HG02938 (cell line): ENCODE measurements at regions not wholly inside any gene's neighbourhood (a gene's known extent, or its start where the extent isn't known, plus 50 kb on each side); places are given as distances from the start of the nearest gene placed in this dataset.
"Not testable (repeated sequence)": the region's sequence is repeated elsewhere in the genome, so short reads cannot be mapped to it uniquely, and the experiment has no call there.

Source experiments
- ATAC-seq: cut with Tn5 transposase; IDR thresholded peaks from one replicate; pipeline ENCODE4 v1.9.1; 2021; ENCODE audit warnings: mild to moderate bottlenecking, moderate library complexity; ENCODE audit not compliant: unreplicated experiment

DNA sequence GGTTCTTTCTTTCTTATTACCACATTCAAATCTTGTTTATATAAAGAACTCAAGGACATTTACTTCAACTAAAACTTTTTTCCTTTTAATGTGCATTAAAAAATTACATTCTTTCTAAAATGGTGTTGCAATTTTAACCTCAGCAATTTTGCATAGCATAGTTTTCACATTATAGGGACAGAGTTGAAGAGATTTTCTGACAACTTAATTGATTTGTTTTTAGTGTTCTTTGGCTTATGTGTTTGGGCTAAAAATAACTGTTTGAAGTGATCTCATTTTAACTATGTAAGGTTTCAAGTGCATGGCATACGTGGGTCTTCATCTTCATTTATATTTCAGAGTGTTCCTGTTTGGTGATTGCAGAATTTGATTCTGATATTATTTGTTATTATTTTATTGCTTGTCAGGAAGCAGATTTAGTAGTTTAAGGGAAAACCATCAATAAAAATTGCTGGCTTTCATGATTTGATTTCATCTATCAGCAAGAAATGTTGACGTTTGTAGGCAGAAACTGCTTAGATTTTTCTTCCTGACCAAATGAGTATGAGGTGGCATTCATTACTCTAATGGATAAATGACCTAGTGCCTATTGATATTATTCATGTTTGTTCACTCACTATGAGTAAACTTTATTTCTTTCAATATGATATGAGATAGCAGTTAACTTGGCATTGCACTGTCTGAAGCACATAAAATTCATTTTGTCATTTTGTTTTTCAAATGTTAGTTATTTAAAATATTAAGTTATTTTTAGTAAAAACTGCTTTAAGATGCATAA, 398.4 kb downstream of the NUP35 start:
- no peak for ATAC-seq

DNA sequence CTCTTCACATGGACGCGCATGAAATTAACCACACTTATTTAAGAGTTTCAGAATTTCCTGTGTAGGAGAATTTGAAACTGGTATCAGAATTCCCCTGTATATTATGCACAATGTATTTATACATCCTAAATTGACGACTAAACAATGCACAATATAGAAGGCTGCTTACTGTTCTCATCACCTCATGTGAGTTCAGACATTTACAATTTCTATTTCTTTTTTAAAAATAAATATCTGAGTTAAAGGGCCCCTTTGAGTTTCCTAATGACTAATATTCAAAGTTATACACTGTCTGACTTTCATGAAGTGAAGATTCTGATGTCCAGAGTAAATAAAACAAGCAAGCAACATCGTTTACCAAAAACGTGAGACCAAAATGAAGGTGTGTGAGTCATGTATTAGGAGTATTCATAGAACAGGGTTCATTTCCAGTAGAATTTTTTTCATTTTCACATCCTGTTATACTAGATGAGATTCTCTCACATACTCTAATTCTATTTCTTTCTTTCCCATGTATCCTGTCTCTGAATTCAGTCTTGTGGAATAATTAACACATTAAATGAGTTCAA, 406.2 kb downstream of the NUP35 start:
- ATAC-seq, result no peak

DNA sequence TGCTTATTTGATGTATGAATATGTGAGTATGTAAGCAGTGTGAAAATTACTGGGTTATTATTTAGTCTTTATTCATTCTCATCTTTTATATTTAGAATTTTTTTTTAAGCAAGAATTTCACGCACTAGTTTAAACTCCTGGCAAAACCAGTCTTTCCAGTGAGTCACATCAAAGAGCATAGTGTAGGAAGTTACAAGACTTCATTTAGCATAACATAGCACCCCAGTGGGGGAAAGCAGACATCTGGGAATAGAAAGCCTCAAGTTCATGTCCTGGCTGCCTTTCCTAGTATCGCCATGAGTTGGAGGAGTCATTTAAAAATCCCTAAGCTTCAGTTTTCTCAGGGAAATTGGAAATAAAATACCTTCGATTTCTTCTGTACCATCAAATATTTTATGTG, 408.3 kb downstream of the NUP35 start:
- ATAC-seq, result no peak

DNA sequence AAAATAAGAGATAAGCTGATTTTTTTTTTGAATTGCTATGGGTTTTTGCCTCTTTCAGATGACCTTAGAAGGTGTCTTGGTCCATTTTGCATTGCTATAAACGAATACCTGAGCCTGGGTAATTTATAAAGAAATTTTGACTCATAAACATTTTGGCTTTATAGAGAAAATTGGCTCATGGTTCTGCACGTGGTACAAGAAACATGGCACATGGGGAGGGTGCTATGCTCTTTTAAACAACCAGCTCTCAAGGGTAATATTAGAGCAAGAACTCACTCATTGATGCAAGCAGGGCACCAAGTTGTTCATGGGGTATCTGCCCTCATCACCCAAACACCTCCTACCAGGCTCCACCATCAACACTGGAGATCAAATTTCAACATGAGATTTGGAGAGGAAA, 408.8 kb downstream of the NUP35 start:
- ATAC-seq, result no peak

DNA sequence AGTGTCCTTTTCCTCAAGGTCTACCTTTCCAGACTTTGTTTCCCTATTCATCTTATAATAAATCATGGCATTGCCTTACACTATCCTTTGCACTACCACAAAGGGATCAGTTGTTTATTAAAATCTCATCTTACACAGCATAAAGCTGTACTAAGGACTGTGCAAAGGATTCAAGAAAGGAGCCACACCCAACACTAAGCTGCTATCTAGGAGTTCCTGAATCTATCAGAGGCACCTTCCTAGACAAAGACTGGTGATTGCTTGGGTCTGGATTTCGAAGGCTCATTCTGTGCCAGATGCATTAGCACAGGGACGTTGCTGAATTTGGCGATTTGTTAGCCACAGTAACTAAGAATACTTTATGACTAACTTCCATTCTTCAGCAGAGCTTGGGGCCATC, 412.0 kb downstream of the NUP35 start:
- ATAC-seq, result no peak

DNA sequence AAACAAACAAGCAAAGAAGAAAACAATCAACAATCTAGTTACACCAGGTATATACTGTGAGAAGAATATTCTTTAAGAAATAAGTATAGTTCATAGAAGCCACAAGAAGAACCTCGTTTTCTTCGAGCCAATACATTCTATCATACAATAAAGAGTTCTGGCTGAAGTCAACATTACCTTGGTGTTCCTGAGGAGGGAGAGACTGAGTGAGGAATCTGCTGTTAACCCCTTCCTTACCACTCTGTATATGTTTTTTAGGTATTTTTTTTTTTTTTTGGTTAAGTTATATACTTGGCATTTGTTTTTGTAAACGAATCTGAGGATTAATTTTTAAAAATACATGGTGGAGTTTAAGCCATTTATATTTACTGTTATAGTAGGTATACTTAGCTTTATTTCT, 412.5 kb downstream of the NUP35 start:
- no peak for ATAC-seq

DNA sequence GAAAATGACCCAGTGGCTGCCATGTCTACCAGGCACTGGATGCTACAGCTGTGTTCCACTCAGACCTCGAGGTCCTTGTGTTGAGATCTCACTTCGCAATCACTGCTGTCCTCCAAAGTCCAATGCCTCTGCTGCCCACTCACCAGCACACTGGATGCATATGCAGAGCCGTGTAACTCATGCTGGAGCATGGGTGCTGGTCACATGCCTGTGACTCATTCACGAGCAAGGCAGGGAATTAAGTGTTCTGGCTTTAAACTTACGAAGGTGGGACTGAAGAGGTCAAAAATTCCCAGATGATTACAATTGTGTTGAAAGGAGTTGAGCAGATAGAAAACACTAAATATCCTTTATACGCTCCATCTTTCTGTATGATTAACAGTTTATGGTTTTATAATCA, 417.5 kb downstream of the NUP35 start:
- ATAC-seq, result no peak

DNA sequence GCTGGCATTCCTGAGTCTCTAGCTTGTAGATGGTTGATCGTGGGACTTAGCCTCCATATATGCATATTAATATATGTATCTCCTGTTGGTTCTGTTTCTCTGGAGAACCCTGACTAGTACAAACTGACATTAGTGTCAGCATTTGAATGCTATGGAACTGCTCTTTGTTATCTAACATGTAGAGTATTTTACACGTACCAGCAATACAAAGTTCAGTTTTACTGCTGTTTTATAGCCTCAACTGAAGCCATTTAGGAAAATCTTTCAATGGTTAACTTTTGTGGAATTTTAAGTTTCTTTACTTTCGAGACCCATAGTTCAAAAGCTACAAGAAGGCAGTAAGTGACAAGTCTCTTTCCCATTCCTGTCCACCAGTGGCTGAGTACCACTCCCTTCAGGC, 418.4 kb downstream of the NUP35 start:
- no peak for ATAC-seq

DNA sequence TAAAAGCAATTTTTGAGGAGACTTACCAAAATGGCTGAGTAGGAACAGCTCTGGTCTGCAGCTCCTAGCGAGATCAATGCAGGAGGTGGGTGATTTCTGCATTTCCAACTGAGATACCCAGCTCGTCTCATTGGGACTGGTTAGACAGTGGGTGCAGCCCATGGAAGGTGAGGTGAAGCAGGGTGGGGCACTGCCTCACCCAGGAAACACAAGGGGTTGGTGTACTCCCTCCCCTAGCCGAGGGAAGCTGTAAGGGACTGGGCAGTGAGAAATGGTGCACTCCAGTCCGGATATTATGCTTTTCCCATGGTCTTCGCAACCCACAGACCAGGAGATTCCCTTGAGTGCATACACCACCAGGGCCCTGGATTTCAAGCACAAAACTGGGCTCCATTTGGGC, 419.0 kb downstream of the NUP35 start:
- no peak for ATAC-seq

DNA sequence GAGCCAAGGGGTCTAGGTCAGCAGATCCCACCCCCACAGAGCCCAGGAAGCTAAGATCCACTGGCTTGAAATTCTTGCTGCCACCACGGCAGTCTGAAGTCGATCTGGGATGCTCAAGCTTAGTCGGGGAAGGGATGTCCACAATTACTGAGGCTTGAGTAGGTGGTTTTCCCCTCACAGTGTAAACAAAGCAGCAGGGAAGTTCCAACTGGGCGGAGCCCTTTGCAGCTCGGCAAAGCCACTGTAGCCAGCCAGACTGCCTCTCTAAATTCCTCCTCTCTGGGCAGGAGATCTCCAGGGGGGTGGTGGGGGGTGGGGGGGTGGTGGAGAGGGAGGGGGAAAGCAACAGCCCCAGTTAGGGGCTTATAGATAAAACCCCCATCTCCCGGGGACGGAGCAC, 419.5 kb downstream of the NUP35 start:
- no peak for ATAC-seq

DNA sequence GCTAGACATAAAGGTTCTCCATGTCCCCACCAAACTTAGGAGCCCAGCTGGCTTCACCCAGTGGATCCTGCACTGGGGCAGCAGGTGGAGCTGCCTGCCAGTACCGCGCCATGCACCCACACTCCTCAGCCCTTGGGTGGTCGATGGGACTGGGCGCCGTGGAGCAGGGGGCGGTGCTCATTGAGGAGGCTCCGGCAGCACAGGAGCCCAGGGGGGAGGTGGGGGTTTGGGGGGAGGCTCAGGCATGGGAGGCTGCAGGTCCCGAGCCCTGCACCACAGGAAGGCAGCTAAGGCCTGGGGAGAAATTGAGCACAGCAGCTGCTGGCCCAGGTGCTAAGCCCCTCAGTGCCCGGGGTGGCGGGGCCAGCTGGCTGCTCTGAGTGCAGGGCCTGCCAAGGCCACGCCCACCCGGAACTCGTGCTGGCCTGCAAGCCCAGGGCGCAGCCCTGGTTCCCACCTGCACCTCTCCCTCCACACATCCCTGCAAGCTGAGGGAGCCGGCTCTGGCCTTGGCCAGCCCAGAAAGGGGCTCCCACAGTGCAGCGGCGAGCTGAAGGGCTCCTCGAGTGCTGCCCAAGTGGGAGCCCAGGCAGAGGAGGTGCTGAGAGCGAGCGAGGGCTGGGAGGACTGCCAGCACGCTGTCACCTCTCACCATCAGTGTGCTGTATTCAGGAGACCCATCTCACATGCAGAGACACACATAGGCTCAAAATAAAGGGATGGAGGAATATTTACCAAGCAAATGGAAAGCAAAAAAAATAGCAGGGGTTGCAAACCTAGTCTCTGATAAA, 422.5 kb downstream of the NUP35 start:
- ATAC-seq, result not testable (repeated sequence)

DNA sequence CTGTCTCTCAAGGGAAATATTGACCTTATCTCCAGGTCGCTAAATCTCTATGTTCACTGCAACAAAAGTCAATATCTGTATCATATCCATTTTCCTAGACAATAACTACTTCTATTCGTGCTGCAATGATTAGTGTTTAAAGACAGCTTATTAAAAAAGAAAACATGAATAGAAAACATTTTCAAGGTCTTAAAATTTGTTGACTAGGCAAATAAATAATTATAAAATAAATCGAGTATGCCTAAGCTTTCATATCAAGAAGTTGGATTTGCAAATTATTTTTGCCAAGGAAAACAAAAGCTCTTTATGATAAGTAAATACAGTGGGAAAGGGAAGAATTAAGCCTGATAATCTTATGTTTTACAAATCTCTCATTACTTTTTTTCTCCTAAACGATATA, 428.5 kb downstream of the NUP35 start:
- no peak for ATAC-seq

DNA sequence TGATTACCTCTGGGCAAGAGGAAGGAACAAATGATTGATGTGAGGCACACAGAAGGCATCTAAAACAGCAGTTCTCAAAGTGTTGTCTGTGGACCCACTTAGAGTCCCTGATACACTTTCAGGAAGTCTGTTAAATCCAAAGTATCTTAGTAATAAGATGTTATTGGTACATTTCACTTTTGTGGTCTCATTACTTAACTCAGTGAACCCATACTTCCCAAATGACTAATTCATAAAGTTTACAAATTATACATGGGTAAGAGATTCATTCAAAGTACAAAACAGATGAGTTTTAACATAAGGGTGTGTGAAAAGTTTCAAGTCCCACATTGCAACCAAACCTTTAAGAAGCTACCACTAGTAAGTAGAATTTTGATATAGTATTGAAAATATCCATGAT, 440.5 kb downstream of the NUP35 start:
- ATAC-seq, result no peak

DNA sequence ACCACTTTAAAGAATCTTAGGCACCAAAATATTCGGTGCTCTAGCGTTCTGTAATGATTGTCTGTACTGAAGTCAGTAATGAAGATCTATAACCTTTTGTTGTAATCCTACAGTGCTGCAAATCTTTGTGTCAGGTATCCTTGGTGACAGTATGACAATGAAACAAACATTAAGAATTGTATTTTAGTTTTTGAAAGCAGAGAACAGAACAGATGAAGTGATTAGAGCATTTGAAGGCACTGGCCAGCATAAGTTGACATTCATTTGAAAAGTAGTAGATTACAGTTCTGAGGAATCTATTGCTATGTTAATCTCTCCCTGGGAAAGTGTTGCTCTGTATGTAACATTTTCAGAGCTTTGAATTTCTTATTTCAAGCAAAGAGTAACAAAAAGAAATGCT, 451.2 kb downstream of the NUP35 start:
- no peak for ATAC-seq

DNA sequence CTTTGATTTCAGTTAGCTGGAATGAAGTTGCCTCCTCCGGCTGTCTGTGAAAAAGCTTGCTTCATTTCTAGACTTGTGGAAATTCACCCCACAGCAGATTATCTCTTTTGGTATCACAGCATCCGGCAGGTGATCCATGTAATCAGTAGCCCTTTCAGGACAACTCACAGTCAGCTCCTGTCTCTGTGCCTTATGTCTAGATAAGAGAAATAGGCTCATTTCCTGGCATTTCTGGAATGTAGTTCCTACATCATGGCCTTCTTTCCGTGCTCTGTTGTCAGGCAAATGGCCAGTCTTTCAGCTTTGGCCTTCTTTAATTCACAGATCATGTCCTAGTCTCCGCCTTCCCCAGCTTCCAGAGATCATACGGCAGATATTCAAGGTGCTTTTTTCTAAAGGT, 455.4 kb downstream of the NUP35 start:
- ATAC-seq, result no peak

DNA sequence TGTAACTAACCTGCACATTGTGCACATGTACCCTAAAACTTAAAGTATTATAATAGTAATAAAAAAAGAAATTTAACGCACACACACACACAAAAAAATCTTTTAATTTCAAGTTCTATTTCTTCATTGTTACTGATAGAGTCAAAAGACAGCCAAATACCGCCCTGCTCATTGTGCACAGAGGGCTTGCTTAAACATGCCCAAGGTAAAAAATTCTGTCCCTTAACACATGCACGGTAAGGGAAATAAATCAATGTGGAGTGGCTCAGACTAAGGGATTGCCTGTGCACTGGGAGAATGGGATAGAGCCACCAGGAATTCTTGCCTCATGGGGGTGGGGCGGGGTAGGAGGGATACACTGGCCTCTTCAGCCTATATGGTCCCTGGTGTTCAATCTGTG, 468.0 kb downstream of the NUP35 start:
- no peak for ATAC-seq

DNA sequence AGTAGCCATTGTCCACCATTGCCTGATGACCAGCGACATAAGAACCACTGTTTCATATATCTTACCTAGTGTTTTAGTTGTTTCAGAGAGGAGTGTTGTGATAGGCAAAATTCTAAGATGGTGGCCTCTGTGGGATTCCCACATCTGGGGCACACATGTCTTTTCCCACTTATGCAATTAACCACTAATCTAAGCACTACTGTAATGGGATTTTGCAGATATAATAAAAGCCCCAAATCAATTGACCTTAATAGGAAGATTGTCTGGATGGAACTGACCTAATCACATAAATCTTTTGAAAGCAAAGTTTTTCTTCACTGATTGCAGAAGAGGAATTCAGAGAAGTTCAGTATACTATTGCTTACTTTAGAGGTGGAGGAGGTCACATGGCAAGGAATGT, 469.9 kb downstream of the NUP35 start:
- no peak for ATAC-seq

DNA sequence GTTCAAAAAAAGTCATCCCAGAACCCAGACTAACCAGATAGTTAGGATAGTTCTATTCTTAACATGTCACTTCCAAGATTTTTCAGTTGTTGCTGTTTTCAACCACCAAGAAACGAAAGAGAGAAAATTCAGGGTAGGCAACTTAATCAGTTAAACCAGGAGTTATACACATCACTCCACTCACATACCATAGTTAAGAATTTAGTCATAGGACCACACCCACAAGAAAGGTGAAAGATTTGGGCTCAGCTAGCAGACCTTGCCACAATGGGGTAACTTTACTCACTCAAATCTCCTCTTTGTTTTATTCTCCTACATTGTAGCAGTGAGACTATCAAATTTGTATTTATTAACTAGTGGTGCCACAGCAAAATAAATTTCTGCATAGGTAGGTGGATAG, 473.6 kb downstream of the NUP35 start:
- no peak for ATAC-seq

DNA sequence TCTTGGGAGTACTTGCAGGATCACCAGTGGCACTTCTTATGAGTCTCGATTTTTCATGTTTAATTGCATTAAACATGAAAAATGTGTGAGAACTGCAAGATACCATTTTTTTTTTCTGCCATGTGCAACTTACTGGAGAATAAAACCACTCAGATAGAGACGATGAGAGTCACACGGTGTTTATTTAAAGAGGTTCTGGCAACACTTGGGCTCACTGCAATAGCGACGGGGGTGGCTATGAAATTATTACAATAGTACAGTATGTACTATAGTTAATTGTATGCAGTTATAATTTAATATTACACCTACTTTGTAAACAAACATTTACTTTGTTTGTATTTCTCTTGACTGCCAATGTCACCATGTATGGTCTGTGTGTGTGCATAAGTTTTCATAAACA, 479.8 kb downstream of the NUP35 start:
- ATAC-seq, result no peak

DNA sequence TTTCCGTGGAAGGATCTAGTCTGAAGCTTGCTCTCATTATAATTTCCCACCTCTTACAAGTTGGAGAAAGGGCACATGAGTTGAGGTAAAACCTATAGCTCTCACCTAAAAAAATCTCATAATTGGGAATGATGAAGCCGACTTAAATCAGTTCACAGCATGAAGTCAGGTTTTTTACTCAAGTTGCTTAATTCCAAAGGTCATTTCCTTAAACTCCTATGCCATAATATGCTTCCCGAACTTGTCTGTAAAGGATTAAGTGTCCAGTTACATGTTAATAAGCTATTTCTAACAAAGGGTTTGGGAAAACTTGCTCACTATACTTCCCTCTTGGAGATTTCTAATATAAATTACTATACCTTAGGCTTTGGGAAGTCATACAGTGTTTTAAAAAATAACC, 481.2 kb downstream of the NUP35 start:
- ATAC-seq, result no peak

DNA sequence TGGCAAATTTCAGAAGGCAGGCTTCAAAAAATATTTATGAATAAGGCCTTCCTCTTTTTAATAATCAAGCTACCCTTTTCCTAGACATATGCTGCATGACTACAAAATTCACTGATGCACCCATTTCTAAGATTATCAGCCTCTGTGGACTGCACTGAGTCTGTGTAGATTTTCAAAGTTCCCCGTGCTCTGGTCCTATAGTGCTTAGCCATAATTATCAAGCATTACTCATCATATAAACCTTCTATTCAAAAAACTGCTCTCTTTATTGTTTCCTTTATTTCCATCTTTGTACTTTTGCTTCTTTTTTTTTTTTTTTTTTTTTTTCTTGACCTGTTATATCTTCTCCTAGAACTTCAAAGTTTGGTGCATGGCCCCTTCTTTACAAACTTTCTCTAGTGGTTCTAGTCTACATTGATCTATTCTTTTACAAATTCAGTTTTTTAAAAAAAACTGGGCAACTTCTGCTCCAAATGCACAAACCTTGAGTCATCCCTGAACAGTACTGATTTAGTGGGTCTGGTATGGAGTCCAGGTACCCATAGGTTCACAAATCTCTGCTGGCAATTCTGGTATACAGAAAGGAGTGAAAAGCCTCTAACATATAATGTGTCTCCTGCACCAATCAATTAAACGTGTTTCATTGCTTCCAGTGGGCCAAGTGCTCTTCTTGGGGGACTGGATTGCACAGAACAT, 481.9 kb downstream of the NUP35 start:
- no peak for ATAC-seq

DNA sequence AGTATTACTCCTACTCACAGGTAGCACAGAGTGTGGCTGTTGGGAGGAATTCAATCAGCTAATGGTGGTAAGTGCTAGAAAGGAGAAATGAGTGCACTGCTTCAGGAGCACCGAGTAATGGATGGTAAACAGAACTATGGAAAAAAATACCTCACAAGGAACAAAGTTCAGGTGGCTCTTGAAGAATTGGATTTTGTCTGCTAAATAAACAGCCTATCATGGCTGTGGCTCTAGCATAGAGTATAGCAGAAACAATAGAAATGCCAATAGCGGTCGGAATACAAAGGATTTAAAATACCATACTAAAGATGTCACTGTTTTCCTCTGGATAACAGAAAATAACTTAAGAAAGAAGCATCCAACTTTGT, 482.5 kb downstream of the NUP35 start:
- no peak for ATAC-seq
